ENCODE measurements at regions not wholly inside any gene's neighbourhood (a gene's known extent, or its start where the extent isn't known, plus 50 kb on each side); places are given as distances from the start of the nearest gene placed in this dataset.

- no peak for TF ChIP-seq CTCF (IDR thresholded peaks at IDR 0.05)
- no peak for TF ChIP-seq POLR2A (IDR thresholded peaks at IDR 0.05)
- TF ChIP-seq POLR2AphosphoS5 (IDR thresholded peaks at IDR 0.05), result no peak
Measured at GRCh38 chr13:105278943-105279381, 1256.5 kb downstream of the EFNB2 start.

All from gastroesophageal sphincter (tissue), 3 donors.